HepG2 (cell line): ENCODE measurements at regions not wholly inside any gene's neighbourhood (a gene's known extent, or its start where the extent isn't known, plus 50 kb on each side); places are given as distances from the start of the nearest gene placed in this dataset.

Experiments used
- ATAC-seq: fragments of 200-7000 bp; cut with Tn5 transposase; 3 replicates; pipeline ENCODE4 v1.9.1; 2020; ENCODE audit warnings: mild to moderate bottlenecking, moderate library complexity
- BruUV-seq: library from RNA; stranded (reverse); fragments of 400-500 nt; replicated peaks from 2 replicates; lab custom pipeline; 2021; lab: Mats Ljungman, UMichigan
- CTCF ChIA-PET: fragments of 300-600 bp; formaldehyde crosslinking; extraction: SDS; loops from one replicate; lab custom pipeline; 2021; ENCODE audit warnings: low total read pairs, inconsistent platforms, low intra/inter-chr PET ratio; lab: Yijun Ruan, JAX
- POLR2A ChIA-PET: fragments of 350-600 bp; sonication (Branson Sonifier 250); formaldehyde crosslinking; loops from one replicate; lab custom pipeline; 2020; ENCODE audit warnings: antibody characterized with exemption, inconsistent platforms; lab: Yijun Ruan, JAX
- DNase-seq: peaks from one replicate; pipeline ENCODE4 v3.0.0-alpha.2; 2015; ENCODE audit warnings: low spot score
- FAIRE-seq: peaks from 3 replicates; lab custom pipeline; 2011; peaks lifted over from hg19 to GRCh38; lab: Jason Lieb, UNC
- H2AFZ ChIP-seq: one replicate; pipeline ENCODE4 v1.6.1; 2011; ENCODE audit warnings: low read length, inconsistent platforms
- H3K27ac ChIP-seq: fragments of 300-600 bp; 3 replicates; pipeline ENCODE4 v1.8.0; 2011; ENCODE audit warnings: mixed run types, mild to moderate bottlenecking, mixed read lengths, low read length, inconsistent platforms; ENCODE audit not compliant: insufficient read depth; ENCODE audit errors: extremely low read length
- H3K27me3 ChIP-seq, 2 experiments: fragments of 200-600 bp in 1 of 2; 2 replicates in 1 of 2; 3 replicates in 1 of 2; pipeline versions ENCODE4 v1.6.0 to v1.8.0; 2011; ENCODE audit warnings: low read length in 2 of 2, mild to moderate bottlenecking in 2 of 2, moderate library complexity in 2 of 2, inconsistent platforms in 1 of 2; ENCODE audit not compliant: insufficient read depth in 2 of 2, control insufficient read depth in 1 of 2
- H3K36me3 ChIP-seq, 2 experiments: fragments of 200-600 bp in 1 of 2; replicated peaks in 1 of 2; 2 replicates in 1 of 2; 3 replicates in 1 of 2; pipeline versions ENCODE4 v1.5.1 to v1.8.0; 2011; ENCODE audit warnings: low read length in 2 of 2, inconsistent platforms in 1 of 2; ENCODE audit not compliant: insufficient read depth in 2 of 2, control insufficient read depth in 1 of 2
- H3K4me1 ChIP-seq: 2 replicates; pipeline ENCODE4 v1.5.1; 2012; ENCODE audit warnings: low read length, inconsistent platforms; ENCODE audit not compliant: insufficient read depth
- H3K4me2 ChIP-seq: 2 replicates; pipeline ENCODE4 v1.6.0; 2011; ENCODE audit warnings: low read depth, low read length, inconsistent platforms
- H3K4me3 ChIP-seq, 3 experiments: fragments of 200-600 bp in 1 of 3; sonication (generic), shearing (Covaris generic) in 1 of 3; replicated peaks in 1 of 3; 2 replicates each; pipeline ENCODE4 v1.5.1; 2011 to 2016; ENCODE audit warnings: low read length in 3 of 3, inconsistent platforms in 2 of 3, low read depth in 2 of 3, mild to moderate bottlenecking in 2 of 3, control low read depth in 1 of 3, mixed read lengths in 1 of 3; ENCODE audit not compliant: insufficient read depth in 1 of 3
- H3K79me2 ChIP-seq: one replicate; pipeline ENCODE4 v1.6.1; 2011; ENCODE audit warnings: low read length, inconsistent platforms; ENCODE audit not compliant: insufficient read depth
- H3K9ac ChIP-seq: 2 replicates; pipeline ENCODE4 v1.6.0; 2011; ENCODE audit warnings: mild to moderate bottlenecking, low read depth, low read length, inconsistent platforms; ENCODE audit not compliant: insufficient read depth
- H3K9me3 ChIP-seq: 2 replicates; pipeline ENCODE4 v1.5.1; 2012; ENCODE audit warnings: mild to moderate bottlenecking, low read length
- H4K20me1 ChIP-seq: 2 replicates; pipeline ENCODE4 v1.6.0; 2011; ENCODE audit warnings: inconsistent platforms, mild to moderate bottlenecking, low read length, moderate library complexity; ENCODE audit not compliant: insufficient read depth
- FOXA3 ChIP-seq: IDR thresholded peaks from 2 replicates; pipeline ENCODE4 v1.6.1; 2016; ENCODE audit warnings: missing genetic modification reagents, missing compliant biosample characterization
- HOXA9 ChIP-seq: sonication (generic); formaldehyde crosslinking; IDR thresholded peaks from 2 replicates; pipeline ENCODE4 v1.8.1; 2022; ENCODE audit warnings: missing genetic modification reagents, mild to moderate bottlenecking, moderate library complexity, borderline replicate concordance
- MAZ ChIP-seq, 2 experiments: sonication (generic) in 1 of 2; formaldehyde crosslinking in 1 of 2; IDR thresholded peaks; 2 replicates each; pipeline versions ENCODE4 v1.5.0 to v1.6.1; 2012 to 2020; ENCODE audit warnings: low read depth in 2 of 2, mild to moderate bottlenecking in 2 of 2, borderline replicate concordance in 1 of 2, improper control_type of control experiment in 1 of 2, low read length in 1 of 2, missing genetic modification reagents in 1 of 2, moderate library complexity in 1 of 2
- NFRKB ChIP-seq: fragments of 450-650 bp; IDR thresholded peaks from 2 replicates; pipeline ENCODE4 v1.6.1; 2017
- NRL ChIP-seq: sonication (generic); formaldehyde crosslinking; IDR thresholded peaks from 2 replicates; pipeline ENCODE4 v1.5.0; 2020; ENCODE audit warnings: missing genetic modification reagents, mild to moderate bottlenecking, moderate library complexity, borderline replicate concordance
- U2AF1 ChIP-seq: fragments of 200-400 bp; formaldehyde crosslinking; optimal IDR thresholded peaks from 2 replicates; pipeline ENCODE3; 2017; ENCODE audit warnings: mild to moderate bottlenecking, low read depth, low read length
- YY1 ChIP-seq: IDR thresholded peaks from 2 replicates; pipeline ENCODE4 v1.6.1; 2011; ENCODE audit warnings: low read length, low read depth, moderate library complexity, mild to moderate bottlenecking; ENCODE audit not compliant: insufficient read depth, insufficient replicate concordance
- ZNF256 ChIP-seq: sonication (generic); formaldehyde crosslinking; conservative IDR thresholded peaks from 2 replicates; pipeline ENCODE4 v1.4.0; 2020; ENCODE audit warnings: missing genetic modification reagents
- ZNF44 ChIP-seq: sonication (generic); formaldehyde crosslinking; IDR thresholded peaks from 2 replicates; pipeline ENCODE4 v1.5.1; 2020; ENCODE audit warnings: mild to moderate bottlenecking, missing genetic modification reagents
- ZNF605 ChIP-seq: sonication (generic); formaldehyde crosslinking; IDR thresholded peaks from 2 replicates; pipeline ENCODE4 v1.8.0; 2022; ENCODE audit warnings: mild to moderate bottlenecking, missing genetic modification reagents
- WGBS: methylation state at CpG from one replicate; pipeline ENCODE4 v1.1.6; 2017; ENCODE audit warnings: low lambda C conversion rate; 5-methylcytosine and 5-hydroxymethylcytosine counted together
- in situ Hi-C: cut with HindIII; loops from 2 replicates; pipeline ENCODE4 v1.10.0; 2017; ENCODE audit warnings: low pct_unique_long_range_greater_than_20kb; ENCODE audit not compliant: extremely low pct_ligation_motif_present
- intact Hi-C: fragments of 100-400 bp; cut with micrococcal nuclease; formaldehyde crosslinking; loops from one replicate; pipeline ENCODE4 v1.10.0; 2022; ENCODE audit not compliant: unreplicated experiment
- TF ChIP-seq, protein P1 (sequence below): sonication (generic); formaldehyde crosslinking; IDR thresholded peaks from 2 replicates; pipeline ENCODE4 v1.5.1; 2020; ENCODE audit warnings: missing genetic modification reagents, mild to moderate bottlenecking, borderline replicate concordance

DNA sequence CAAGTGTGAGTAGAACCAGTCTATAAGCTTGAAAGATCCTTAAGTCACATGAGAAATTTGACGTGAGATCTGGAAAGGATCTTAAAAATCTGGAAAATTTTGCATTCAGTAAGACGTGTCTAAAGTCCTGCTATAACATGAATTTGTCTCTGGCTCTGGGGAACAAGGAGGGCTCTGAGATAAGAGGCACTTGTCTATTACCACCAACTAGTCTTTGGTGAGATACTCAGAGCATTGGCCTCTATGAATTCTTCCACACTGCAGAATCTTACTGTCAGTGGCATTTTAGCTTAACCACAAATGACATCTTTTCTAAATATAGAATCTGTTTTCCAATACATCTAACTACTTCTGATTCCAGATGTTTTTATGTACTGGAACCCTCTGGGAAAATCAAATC lies 1504.5 kb downstream of the DPP10 start:
- ChIA-PET POLR2A (no interaction called here), CTCF (no interaction called here)
- 2% methylated on average over 2 of the region's 2 CpGs for WGBS
- intact Hi-C loops, result no loop called here
- no peak overlapping the region for H3K4me3 ChIP-seq
- H4K20me1 ChIP-seq, result no peaks in the 10 kb centered on the region
- FAIRE-seq, result no peak
- BruUV-seq, result no TSS peak
- TF ChIP-seq, protein P1, sequence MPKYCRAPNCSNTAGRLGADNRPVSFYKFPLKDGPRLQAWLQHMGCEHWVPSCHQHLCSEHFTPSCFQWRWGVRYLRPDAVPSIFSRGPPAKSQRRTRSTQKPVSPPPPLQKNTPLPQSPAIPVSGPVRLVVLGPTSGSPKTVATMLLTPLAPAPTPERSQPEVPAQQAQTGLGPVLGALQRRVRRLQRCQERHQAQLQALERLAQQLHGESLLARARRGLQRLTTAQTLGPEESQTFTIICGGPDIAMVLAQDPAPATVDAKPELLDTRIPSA (CRISPR knock-in tag), result no peak
- TF ChIP-seq NRL (CRISPR knock-in tag) (no peak), MAZ (IDR thresholded peaks at IDR 0.05; ENCODE audit: borderline replicate concordance, low read depth, low read length) (no peak), MAZ (CRISPR knock-in tag; IDR thresholded peaks at IDR 0.05; ENCODE audit: low read depth) (no peak), NFRKB (no peak), ZNF44 (CRISPR knock-in tag) (no peak), ZNF605 (CRISPR knock-in tag) (no peak), HOXA9 (no peak), YY1 (no peak), ZNF256 (CRISPR knock-in tag) (no peak), U2AF1 (no peak), FOXA3 (no peak)
- no peak overlapping the region for H3K9ac ChIP-seq
- no peak for DNase-seq
- no peaks in the 10 kb centered on the region for H3K27me3 ChIP-seq
- no peaks in the 10 kb centered on the region for H3K4me1 ChIP-seq
- H2AFZ ChIP-seq, result no peak overlapping the region
- in situ Hi-C loops, result no loop called here
- no peaks in the 10 kb centered on the region for H3K79me2 ChIP-seq
- no peaks in the 10 kb centered on the region for H3K36me3 ChIP-seq
- no peak for ATAC-seq
- H3K9me3 ChIP-seq, result peaks cover 86% of the 10 kb centered on the region
- H3K4me2 ChIP-seq, result no peak overlapping the region
- no peak overlapping the region for H3K27ac ChIP-seq
